ENCODE measurements at regions not wholly inside any gene's neighbourhood (a gene's known extent, or its start where the extent isn't known, plus 50 kb on each side); places are given as distances from the start of the nearest gene placed in this dataset.

GRCh38 chr1:234897390-234897749 lies 231.3 kb downstream of the TOMM20 start:
- no peak for TF ChIP-seq POLR2A (IDR thresholded peaks at IDR 0.05; ENCODE audit: low read depth, low read length)
- no peak for TF ChIP-seq TAF1 (IDR thresholded peaks at IDR 0.05; ENCODE audit: low read depth, low read length)
- TF ChIP-seq POLR2AphosphoS5 (IDR thresholded peaks at IDR 0.05; ENCODE audit: low read depth, low read length), result no peak
- no peak for TF ChIP-seq PAX5 (IDR thresholded peaks at IDR 0.05; ENCODE audit: insufficient read depth, low read length, severe bottlenecking)
- TF ChIP-seq SPI1 (IDR thresholded peaks at IDR 0.05; ENCODE audit: low read depth, low read length), result no peak
- no peak for TF ChIP-seq POU2F2 (IDR thresholded peaks at IDR 0.05; ENCODE audit: low read depth, low read length)
